ENCODE measurements at regions not wholly inside any gene's neighbourhood (a gene's known extent, or its start where the extent isn't known, plus 50 kb on each side); places are given as distances from the start of the nearest gene placed in this dataset.

DNA sequence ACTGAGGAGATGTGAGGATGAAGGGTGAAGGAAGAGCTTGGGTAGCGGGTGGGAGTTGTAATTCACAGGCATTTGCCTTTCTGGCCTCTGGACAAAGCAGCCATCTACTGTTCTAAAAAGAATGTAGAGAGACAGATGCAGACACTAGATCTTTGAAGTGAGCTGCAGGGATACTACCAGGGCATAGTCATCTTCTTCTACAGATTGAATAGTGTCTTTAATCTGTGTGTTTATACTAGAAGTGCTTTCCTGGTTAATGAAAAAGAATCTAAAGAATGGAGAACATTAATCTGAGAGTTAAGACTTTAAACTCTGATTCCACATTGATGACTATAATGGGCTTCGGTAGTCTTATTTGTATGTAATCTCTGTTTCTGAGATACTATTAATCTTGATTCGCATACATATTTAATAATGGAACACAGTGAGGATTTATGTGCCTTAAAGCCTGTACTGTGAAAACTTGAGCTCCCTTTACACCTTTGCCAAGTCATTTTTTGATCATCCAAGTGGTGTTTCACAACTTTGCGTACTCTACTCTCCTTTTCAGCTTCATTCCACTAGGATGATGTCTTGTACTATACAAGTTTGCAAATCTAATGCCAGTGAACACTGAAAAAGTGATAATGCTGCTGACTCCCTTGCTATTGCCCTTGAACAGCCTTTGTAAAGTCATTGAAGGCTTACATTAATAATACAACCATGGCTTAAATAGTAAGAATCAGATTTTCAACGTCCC is 2199.4 kb upstream of the PCDH20 start:
- no peak for TF ChIP-seq POLR2A (IDR thresholded peaks at IDR 0.05)
- TF ChIP-seq CTCF (IDR thresholded peaks at IDR 0.05) = no peak
- TF ChIP-seq EP300 (IDR thresholded peaks at IDR 0.05) = no peak

Data from suprapubic skin (tissue), 3 donors.